ENCODE measurements at regions not wholly inside any gene's neighbourhood (a gene's known extent, or its start where the extent isn't known, plus 50 kb on each side); places are given as distances from the start of the nearest gene placed in this dataset.

GRCh38 chr18:29465526-29465925 lies 1288.6 kb upstream of the CDH2 start:
- TF ChIP-seq CTCF (conservative IDR thresholded peaks at IDR 0.05; ENCODE audit: low read length) (no peak), EZH2phosphoT487 (IDR thresholded peaks at IDR 0.05; ENCODE audit: borderline replicate concordance) (no peak)
